ENCODE measurements at regions not wholly inside any gene's neighbourhood (a gene's known extent, or its start where the extent isn't known, plus 50 kb on each side); places are given as distances from the start of the nearest gene placed in this dataset.
"Not testable (repeated sequence)": the region's sequence is repeated elsewhere in the genome, so short reads cannot be mapped to it uniquely, and the experiment has no call there.

DNA sequence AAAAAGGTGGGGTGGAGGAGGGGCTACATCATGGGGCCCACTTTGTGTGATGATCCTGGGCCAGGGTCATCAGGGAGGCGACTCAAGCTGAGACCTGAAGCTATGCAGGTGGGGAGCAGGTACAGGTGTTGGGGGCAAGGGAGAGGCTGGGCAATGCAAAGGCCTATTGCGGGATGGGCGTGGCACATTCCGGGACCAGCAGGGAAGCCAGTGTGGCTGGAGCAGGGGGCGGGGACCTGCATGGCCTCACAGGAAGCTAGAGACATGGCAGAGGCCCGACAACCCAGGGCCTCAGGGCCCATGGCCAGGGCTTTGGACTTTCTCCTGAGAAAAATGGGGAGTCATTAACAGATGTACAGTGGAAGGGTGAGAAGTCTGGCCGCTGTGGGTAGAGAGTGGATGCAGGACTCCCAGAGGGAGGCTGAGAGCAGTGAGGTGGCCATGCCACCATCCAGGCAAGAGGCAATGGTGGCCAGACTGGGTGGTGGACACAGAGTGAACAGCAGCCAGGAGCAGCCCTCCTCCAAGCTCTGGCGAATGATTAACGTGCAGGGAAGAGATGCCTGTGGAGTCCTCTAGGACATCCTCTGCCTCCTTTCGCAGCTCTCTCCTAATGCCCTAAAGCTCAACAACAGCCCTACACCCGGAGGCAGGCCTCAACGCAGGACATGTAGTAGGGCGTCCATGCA, 122.6 kb upstream of the ATP2B2 start:
- DNase-seq (ENCODE audit: low read depth): no peak

DNA sequence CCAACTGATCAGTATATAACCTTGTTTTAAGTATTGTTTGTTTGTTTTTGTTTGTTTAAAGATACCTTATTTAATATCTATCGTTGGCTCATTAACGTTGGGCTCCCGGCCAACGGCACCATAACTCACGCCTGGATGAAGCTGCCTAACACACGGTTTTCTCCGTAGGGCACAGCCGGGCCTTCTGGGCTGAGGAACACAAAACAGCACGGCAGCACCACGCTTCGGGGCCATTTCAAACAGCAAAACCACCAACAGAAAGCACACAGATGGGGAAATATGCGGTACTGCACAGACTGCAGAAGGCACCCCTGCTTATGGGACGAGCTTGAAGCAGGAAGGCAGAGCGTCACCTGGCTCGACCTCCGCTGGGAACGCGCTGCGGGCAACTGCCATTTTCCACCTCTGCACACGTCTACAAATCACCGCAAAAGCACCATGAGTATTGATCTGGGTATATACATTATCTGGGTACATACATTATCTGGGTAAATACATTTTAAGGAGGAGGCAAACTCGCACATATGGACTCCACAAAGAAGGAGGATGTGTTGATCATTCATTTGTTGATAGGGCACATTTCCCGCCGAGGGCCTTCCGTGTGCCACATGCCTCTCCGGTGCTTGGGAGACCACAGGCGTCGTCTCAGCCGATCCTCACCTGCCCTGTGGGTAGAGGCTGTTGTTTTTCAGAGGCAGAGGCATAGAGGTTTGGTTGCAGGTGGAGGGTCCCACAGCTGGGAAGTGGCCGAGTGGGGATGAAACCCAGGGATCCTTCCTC, 123.7 kb upstream of the ATP2B2 start:
- no peak for DNase-seq (ENCODE audit: low read depth)

DNA sequence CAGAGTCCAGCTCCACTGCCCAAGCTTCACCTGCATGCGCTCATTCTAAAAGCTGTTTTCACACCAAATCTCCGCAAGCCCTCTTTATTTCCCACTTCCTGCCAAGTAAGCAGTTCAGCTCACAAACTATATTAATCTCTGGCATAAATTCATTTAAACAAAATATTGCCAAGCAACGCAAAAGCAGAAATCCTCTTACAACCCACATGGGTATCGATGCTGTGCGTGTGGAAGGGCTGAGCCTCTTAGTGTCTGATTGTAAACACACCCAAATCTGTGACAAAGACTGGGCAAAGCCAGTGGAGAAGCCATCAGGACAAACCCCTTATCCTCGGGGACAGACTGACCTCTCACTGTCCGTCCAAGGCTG, 124.3 kb upstream of the ATP2B2 start:
- DNase-seq (ENCODE audit: low read depth): no peak

DNA sequence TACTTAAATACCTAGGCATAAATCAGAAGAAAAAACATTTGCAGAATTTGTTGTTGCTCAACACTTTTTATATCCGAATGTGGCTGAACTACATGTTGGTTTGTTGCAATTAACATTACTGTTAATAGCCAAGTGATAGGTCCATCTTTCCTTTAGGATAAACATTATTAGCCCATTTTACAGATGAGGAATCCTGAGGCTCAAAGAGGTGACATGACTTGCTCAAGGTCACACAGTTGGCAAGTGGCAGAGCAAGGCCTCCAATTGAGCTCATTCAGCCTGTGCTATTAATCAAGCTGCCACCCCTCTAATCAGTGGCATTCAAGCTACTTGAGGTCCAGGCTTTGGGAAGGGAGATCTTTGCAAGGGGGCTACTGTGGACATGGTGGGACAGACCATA, 125.8 kb upstream of the ATP2B2 start:
- DNase-seq (ENCODE audit: low read depth): no peak

DNA sequence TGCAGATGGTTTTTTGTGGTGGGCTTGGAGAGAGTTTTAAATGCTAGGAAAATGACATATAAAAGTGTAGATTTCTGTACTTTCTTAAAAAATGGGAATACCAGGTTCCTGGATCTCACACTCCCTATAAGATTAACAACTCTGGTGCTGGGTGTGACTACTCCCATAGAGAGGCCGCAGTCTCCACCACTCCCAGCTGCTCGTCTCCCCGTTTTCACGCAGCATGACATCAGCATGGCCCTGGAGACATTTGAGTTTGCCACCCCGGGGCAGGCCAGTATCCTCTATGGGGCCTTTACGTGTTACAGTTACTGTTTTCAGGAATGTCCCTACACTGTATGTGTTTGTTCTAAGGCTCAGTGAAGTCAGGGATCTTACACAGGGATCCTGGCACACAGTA, 126.7 kb upstream of the ATP2B2 start:
- no peak for DNase-seq (ENCODE audit: low read depth)

DNA sequence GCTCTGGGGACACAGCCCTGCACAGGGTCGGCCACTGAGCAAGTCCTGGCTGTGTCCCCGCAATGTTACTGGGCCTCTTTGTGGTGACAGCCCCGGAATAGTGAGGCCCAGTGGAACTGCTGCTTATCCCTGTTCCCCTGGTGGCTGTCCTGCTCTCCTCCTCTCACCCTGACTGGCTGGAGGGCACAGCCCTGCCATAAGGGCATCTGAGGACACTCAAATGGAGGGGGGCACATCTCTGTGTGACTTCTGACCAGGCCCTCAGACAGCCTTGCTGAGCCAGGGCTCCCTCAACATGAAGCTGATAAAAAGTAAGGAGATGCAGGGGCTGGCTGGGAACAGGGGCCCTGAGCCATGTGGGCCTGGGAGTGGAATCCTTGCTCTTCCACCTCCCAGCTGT, 127.4 kb upstream of the ATP2B2 start:
- DNase-seq (ENCODE audit: low read depth): no peak

DNA sequence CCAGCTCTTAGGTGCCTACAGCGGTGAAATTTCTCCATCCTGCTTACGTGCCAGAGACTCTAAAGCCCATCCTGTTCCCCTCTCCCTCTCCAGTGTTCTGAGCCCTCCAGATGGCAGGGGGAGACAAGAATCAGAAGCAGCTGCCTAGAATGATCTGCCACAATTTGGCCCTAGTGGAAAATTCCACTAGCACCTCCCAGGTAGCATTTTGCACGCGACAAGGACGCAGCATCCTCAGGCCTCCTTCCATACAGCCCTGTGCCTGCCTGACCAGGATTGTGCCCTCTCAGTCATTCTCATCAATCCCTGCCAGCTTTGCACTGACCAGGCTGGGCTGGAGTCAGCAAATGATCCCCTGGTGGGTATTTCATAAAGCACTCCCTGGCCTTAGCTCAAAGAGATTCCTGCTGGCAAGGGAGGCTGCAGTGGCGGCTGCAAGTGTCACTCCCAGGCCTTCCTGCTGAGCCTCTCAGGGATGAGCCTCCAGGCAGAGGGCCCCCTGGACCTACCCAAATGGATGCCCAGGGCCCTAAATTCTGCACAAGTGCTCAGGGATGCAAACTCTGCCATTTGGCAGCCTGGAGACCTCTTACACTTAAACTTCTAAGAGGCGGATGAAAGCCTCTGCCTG, 130.2 kb upstream of the ATP2B2 start:
- no peak for DNase-seq (ENCODE audit: low read depth)

DNA sequence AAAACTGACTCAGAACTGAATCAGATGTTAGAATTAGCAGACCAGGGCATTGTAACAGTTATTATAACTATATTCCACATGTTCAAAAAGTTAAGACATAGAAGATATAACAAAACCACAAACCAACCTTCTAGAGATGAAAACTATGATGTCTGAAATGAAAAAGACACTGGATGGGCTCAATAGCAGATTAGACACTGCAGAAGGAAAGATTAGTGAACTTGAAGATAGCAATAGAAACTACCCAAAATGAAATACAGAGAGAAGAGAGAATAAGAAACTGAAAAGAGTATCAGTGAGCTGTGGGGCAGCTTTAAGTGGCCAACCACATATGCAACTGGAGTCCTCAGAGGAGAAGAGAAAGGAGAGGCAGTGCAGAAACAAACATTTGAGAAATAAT, 132.0 kb upstream of the ATP2B2 start:
- no peak for DNase-seq (ENCODE audit: low read depth)

DNA sequence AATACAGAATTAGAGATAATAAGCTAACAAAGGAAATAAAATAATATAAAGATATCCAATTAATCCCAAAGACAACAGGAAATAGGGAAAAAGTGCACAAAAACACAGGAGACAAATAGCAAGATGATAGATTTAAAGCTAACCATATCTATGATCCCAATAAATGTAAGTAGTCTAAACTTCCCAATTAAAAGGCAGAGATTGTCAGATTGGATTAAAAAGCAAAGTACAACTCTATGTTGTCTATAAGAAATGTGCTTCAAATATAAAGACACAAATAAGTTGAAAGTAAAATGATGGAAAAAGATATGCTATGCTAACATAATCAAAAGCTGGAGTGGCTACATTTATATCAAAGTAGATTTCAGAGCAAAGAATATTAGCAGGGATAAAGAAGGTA, 133.1 kb upstream of the ATP2B2 start:
- no peak for DNase-seq (ENCODE audit: low read depth)

DNA sequence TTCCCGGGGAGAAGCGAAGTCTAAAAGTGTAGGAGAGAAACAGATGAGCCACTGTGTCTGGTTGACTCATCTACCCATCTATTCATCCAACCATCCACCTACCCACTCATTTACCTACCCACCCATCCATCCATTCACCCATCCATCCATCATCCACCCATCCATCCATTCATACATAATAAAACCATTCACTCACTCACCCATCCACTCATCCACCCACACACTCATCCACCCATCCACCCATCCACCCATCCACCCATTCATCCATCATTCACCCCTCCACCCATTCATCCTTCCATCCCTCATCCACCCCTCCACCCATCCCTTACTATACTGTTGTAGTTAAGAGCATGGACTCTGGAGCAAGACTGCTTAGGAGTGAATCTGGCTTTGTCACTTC, 136.4 kb upstream of the ATP2B2 start:
- DNase-seq (ENCODE audit: low read depth): no peak

DNA sequence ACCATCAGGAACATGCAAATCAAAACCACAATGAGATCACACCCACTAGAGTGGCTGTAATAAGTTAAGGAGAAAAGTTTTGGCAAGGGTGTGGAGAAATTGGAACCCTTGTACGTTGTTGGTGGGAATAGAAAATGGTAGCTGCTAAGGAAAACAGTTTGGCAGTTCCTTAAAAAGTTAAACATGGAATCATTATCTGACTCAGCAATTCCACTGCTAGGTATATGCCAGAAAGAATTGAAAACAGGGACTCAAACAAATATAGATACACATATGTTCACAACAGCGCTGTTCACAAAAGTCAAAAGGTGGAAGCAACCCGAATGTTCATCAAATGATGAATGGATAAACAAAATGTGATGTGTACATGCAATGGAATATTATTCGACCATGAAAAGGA, 138.8 kb upstream of the ATP2B2 start:
- no peak for DNase-seq (ENCODE audit: low read depth)

DNA sequence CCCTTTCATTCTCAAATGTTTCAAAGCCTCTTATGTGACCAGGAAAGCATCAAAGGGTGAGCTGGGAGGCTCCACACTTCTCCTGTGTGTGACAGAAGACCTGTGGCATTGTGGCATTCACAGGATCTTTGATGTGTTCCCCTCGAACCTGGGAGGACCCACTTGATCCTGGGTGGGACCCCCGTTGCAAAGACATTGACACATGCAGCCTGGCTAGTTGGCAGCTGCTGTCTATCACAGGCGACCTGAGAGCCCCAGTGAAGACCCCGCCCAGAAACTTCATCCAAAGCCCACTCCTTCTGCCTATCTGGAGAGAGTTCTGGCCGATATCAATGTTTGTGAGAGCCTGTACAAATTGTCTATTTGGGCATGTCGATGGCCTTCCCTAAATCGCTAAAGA, 140.4 kb upstream of the ATP2B2 start:
- DNase-seq (ENCODE audit: low read depth): no peak

DNA sequence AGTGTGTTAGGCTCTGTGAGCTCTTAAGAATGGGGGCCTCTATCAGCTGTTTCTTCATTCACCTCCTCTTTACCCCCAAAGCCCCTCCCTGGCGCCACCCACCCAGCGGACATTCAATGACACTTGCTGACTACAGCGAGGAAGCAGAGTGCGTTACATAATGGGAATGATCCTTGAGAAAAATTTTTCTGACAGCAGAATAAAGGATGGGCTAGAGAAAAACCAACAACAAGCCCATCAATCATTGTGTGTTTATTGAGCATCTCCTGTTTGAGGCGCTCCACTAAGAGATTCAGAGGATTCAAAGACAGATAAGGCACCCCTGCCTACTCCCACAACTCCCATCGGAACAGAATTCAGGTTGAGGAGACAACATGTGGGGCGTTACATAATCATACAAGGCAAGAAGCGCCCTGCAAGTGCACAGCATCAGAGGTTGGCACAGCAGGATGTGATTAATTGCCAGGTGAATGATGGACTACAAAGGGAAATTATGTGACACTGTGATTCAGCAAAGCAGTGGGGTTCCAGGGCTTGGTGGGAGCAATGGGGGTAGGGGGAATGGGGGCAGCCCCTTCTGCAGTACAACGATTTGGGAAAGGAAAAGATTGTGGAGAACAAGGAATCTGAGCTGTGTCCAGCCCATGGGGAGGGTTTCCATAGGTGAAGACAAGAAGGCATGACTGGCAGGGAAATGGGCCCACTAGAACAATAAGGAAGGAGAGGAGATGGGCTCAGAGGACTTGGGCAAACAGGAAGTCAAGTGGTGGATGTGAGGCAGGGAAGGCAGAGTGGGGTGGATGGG, 141.3 kb upstream of the ATP2B2 start:
- DNase-seq (ENCODE audit: low read depth): no peak

DNA sequence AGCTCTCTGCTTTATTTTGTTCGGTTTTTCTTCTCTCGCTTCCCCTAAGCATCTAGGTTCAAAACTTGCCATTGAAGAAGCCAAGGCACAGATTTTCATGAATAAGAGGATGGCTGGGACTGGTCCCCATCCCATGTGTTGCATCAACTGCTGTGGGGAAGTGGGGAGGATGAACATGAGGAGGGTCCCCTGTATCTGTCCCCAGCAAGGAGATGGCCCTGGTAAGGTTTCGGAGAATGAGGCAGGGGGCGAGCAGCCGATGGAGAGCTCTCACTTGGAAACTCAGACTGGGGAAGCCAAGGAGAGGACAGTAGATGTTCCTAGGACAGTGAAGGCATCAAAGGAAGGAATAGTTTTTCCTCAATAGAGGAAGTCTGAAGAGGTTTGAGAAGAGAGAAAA, 142.0 kb upstream of the ATP2B2 start:
- DNase-seq (ENCODE audit: low read depth): no peak

DNA sequence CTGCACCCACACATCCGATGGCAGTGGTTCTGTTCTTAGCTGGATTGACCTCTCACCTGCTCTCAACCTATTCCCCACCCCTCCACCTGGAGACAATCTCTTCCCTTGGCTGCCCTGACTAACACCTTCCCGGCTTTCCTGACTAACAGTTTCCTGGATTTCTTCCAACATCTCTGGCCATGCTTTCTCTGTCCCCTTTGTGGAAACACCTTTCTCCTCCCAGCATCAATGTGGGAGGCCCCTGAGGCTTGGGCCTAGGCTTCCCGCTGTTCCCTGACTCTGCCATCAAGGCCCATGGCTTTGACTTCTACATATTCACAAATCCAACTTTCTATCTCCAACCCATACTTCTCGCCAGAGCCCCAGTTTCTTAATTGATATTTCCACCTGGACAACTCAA, 142.8 kb upstream of the ATP2B2 start:
- DNase-seq (ENCODE audit: low read depth): no peak

DNA sequence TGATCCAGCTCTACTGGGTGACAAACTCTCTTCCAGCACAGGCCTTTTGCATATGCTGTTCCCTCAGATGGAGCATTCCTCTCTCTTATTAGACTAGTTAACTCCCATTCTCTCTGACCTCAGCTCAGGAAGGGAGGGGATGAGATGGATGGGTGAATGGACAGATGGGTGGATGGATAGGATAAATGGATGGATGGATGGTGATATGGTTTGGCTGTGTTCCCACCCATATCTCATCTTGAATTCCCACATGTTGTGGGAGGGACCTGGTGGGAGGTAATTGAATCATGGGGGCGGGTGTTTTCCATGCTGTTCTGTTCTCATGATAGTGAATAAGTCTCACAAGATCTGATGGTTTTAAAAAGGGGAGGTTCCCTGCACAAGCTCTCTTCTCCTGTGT, 144.1 kb upstream of the ATP2B2 start:
- not testable (repeated sequence) for DNase-seq (ENCODE audit: low read depth)

DNA sequence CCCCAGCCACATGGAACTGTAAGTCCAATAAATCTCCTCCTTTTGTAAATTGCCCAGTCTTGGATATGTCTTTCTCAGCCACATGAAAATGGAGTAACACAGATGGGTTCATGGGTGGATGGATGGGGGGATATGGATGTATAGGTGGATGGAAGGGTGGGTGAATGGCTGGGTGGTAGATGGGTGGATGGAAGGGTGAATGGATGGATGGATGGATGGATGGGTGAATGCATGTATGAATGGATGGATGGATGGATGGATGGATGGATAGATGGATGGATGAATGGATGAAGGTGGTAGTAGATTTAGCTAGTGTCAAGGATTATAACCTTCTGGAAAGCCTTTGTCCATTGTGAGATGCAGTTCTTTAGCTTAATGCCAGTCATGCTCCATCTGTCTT, 146.1 kb upstream of the ATP2B2 start:
- no peak for DNase-seq (ENCODE audit: low read depth)

DNA sequence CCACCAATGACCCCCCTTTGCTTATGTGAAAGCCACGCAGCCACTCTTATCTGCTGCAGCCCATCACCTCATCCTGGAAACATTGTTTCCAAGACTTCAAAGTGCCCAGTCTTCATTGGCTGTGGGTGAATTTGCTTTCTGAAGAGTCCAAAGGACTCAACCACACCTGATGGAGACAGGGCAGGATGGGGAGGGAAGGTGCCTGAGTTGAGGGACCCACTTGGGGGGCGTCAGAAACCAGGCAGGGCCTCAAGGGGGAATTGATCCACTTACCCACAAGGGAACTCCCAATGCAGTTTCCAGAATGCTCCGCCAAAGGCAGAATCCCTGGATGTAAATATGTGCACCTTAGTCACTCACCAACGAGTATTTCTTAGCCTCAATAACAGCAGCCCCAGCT, 147.9 kb upstream of the ATP2B2 start:
- DNase-seq (ENCODE audit: low read depth): no peak

DNA sequence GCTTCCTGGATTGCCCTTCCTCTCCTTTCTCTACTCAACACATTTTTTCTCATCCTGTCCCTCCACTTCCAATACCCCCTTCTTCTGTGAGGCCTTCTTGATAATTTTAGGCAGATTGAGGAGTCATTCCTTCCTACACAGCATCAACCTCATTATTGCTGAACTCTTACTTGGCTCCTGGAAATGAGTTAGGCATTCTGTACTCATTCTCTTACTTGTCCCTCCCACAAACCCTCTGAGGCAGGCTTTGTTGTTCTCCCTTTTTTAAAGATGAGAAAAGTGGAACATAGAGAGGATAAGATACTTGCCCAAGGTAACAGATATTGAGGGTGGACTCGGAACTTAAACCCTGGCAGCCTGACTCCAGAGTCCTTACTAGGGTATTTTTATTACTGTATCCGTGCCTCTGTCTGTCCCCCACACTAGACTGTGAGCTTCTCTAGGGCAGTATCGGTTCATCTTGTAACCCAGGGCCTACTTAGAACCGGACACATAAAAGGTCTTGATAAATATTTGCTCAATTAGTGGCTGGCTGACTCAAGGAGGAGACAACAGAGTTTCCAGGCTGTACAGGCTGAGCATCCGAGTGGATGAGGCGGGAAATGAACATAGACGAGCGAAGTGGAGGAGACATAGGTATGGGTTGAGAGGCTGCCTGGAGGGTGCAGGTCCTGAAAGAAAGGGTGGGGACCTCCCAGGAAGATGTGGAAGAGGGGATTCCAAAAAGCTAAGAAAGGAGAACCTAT, 148.7 kb upstream of the ATP2B2 start:
- no peak for DNase-seq (ENCODE audit: low read depth)

DNA sequence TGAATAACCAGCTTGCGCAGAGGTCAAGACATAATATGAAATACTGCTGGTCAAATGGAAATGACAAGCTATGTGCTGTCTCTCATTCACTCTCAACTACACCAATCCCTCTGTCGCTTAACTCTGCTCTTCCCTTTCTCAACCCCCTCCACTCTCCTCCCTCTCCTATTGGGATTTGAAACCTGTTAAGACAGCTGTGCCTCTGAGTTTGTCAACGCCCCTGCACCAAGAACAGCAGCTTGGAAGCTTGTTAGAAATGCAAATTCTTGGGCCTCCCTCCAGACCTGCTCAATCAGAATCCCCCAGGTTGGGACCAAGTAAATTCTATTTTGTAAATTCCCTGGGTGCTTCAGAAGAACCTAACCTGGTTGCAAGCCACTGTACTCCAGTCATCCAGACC, 149.7 kb upstream of the ATP2B2 start:
- no peak for DNase-seq (ENCODE audit: low read depth)

DNA sequence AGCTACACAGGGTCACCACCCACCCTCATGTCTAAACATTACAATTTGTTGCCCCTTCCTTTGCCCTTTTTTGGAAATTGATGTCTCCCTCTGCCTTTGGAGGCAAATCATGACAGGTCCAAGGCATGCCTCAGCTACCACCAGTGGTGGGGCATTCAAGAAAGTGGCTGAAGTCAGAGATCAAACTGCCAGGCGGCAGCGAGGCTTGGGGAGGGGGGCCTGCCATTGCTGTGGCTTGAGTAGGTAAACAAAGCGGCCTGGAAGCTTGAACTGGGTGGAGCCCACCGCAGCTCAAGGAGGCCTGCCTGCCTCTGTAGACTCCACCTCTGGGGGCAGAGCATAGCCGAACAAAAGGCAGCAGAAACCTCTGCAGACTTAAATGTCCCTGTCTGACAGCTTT, 152.0 kb upstream of the ATP2B2 start:
- not testable (repeated sequence) for DNase-seq (ENCODE audit: low read depth)

DNA sequence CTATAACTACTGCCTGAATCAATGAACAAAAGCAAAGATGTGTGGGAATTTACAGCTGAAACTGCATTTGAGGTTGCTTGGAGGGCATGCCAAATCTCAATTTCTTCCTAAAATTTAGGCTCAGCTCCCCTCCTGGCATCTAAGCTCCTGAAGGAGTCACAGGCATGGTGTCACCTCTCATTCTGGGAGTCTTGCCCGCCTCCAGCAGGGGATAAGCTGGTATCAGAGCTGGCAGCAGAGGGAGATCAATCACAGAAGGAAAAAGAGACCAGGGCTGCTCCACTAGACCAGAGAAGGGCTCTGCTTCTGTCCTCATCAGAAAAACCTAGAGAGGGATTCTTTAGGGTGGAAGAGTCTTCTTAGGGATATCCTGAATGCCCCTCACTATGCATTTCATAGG, 150.4 kb upstream of the SLC6A11 start:
- DNase-seq (ENCODE audit: low read depth): no peak
